Activated CD4-positive, alpha-beta T cell treated with anti-CD3 and anti-CD28 coated beads, Interleukin-2, amount 10 ng/mL, durations not matched to agents 24 days and 14 days (primary cell): ENCODE measurements at regions not wholly inside any gene's neighbourhood (a gene's known extent, or its start where the extent isn't known, plus 50 kb on each side); places are given as distances from the start of the nearest gene placed in this dataset.

Source experiments
- DNase-seq: peaks from one replicate; pipeline ENCODE4 v3.0.0; 2022
- H3K27ac Mint-ChIP-seq: one replicate; pipeline ENCODE4 v1.8.0; 2022; ENCODE audit warnings: mild to moderate bottlenecking, mixed read lengths
- H3K27me3 Mint-ChIP-seq: one replicate; pipeline ENCODE4 v1.8.0; 2022; ENCODE audit warnings: mixed read lengths
- H3K36me3 Mint-ChIP-seq: one replicate; pipeline ENCODE4 v1.8.0; 2022; ENCODE audit warnings: low read depth, mild to moderate bottlenecking, mixed read lengths
- H3K4me1 Mint-ChIP-seq: one replicate; pipeline ENCODE4 v1.8.0; 2021; ENCODE audit warnings: mixed read lengths
- H3K4me3 Mint-ChIP-seq: one replicate; pipeline ENCODE4 v1.8.0; 2022; ENCODE audit warnings: mild to moderate bottlenecking, moderate library complexity, mixed read lengths
- H3K9me3 Mint-ChIP-seq: one replicate; pipeline ENCODE4 v1.8.0; 2021; ENCODE audit warnings: mixed read lengths
- intact Hi-C: fragments of 100-400 bp; cut with micrococcal nuclease; formaldehyde crosslinking; loops from one replicate; pipeline ENCODE4 v1.15.1; 2023

- H3K9me3 Mint-ChIP-seq: peaks cover 4% of the 10 kb centered on the region
- no peak for DNase-seq
- no peaks in the 10 kb centered on the region for H3K36me3 Mint-ChIP-seq
- intact Hi-C loops: no loop called here
- no peak overlapping the region for H3K27ac Mint-ChIP-seq
- H3K27me3 Mint-ChIP-seq: no peaks in the 10 kb centered on the region
- no peak overlapping the region for H3K4me3 Mint-ChIP-seq
- no peaks in the 10 kb centered on the region for H3K4me1 Mint-ChIP-seq
Measured at GRCh38 chr2:75327334-75327733, 128.0 kb upstream of the TACR1 start.

- Mint-ChIP-seq H3K36me3 (no peaks in the 10 kb centered on the region), H3K4me3 (no peak overlapping the region), H3K27me3 (no peaks in the 10 kb centered on the region), H3K4me1 (no peaks in the 10 kb centered on the region), H3K9me3 (peaks cover 4% of the 10 kb centered on the region), H3K27ac (no peak overlapping the region)
- intact Hi-C loops: no loop called here
- no peak for DNase-seq
Measured at GRCh38 chr2:75326645-75327044, 127.3 kb upstream of the TACR1 start.

GRCh38 chr2:75325594-75325993, 126.3 kb upstream of the TACR1 start:
- H3K36me3 Mint-ChIP-seq: no peaks in the 10 kb centered on the region
- no peak for DNase-seq
- H3K4me3 Mint-ChIP-seq: no peak overlapping the region
- H3K27me3 Mint-ChIP-seq: no peaks in the 10 kb centered on the region
- no peaks in the 10 kb centered on the region for H3K4me1 Mint-ChIP-seq
- peaks cover 4% of the 10 kb centered on the region for H3K9me3 Mint-ChIP-seq
- intact Hi-C loops: no loop called here
- H3K27ac Mint-ChIP-seq: no peak overlapping the region

- H3K27ac Mint-ChIP-seq: no peak overlapping the region
- H3K9me3 Mint-ChIP-seq: peaks cover 4% of the 10 kb centered on the region
- H3K4me3 Mint-ChIP-seq: no peak overlapping the region
- no peak for DNase-seq
- intact Hi-C loops: no loop called here
- H3K36me3 Mint-ChIP-seq: no peaks in the 10 kb centered on the region
- no peaks in the 10 kb centered on the region for H3K27me3 Mint-ChIP-seq
- H3K4me1 Mint-ChIP-seq: no peaks in the 10 kb centered on the region
Measured at GRCh38 chr2:75324861-75325284, 125.6 kb upstream of the TACR1 start.

- Mint-ChIP-seq H3K4me1 (no peaks in the 10 kb centered on the region), H3K36me3 (no peaks in the 10 kb centered on the region), H3K27ac (no peak overlapping the region), H3K27me3 (no peaks in the 10 kb centered on the region), H3K4me3 (no peak overlapping the region), H3K9me3 (peaks cover 3% of the 10 kb centered on the region)
- no peak for DNase-seq
- intact Hi-C loops: no loop called here
Measured at GRCh38 chr2:75324141-75324540, 124.8 kb upstream of the TACR1 start.

- intact Hi-C loops: no loop called here
- no peak overlapping the region for H3K4me3 Mint-ChIP-seq
- H3K36me3 Mint-ChIP-seq: no peaks in the 10 kb centered on the region
- H3K9me3 Mint-ChIP-seq: no peaks in the 10 kb centered on the region
- H3K27me3 Mint-ChIP-seq: no peaks in the 10 kb centered on the region
- no peak overlapping the region for H3K27ac Mint-ChIP-seq
- H3K4me1 Mint-ChIP-seq: no peaks in the 10 kb centered on the region
- DNase-seq: no peak
Measured at GRCh38 chr2:75321599-75321922, 122.2 kb upstream of the TACR1 start.

- no peak overlapping the region for H3K4me3 Mint-ChIP-seq
- no peak for DNase-seq
- H3K36me3 Mint-ChIP-seq: no peaks in the 10 kb centered on the region
- no peaks in the 10 kb centered on the region for H3K27me3 Mint-ChIP-seq
- no peaks in the 10 kb centered on the region for H3K4me1 Mint-ChIP-seq
- H3K9me3 Mint-ChIP-seq: no peaks in the 10 kb centered on the region
- intact Hi-C loops: no loop called here
- H3K27ac Mint-ChIP-seq: no peak overlapping the region
Measured at GRCh38 chr2:75320898-75321598, 121.7 kb upstream of the TACR1 start.

GRCh38 chr2:75319951-75320350, 120.6 kb upstream of the TACR1 start:
- Mint-ChIP-seq H3K4me1 (no peaks in the 10 kb centered on the region), H3K27ac (no peak overlapping the region), H3K27me3 (no peaks in the 10 kb centered on the region), H3K36me3 (no peaks in the 10 kb centered on the region), H3K4me3 (no peak overlapping the region), H3K9me3 (no peaks in the 10 kb centered on the region)
- DNase-seq: no peak
- intact Hi-C loops: no loop called here

- no peak for DNase-seq
- intact Hi-C loops: no loop called here
Measured at GRCh38 chr2:75317802-75318201, 118.5 kb upstream of the TACR1 start.

GRCh38 chr2:75317316-75317715, 118.0 kb upstream of the TACR1 start:
- Mint-ChIP-seq H3K4me3 (no peak overlapping the region), H3K36me3 (no peaks in the 10 kb centered on the region), H3K9me3 (no peaks in the 10 kb centered on the region), H3K27ac (no peak overlapping the region), H3K27me3 (no peaks in the 10 kb centered on the region), H3K4me1 (no peaks in the 10 kb centered on the region)
- intact Hi-C loops: no loop called here
- DNase-seq: no peak

More at GRCh38 chr2:75317802-75318201, 118.5 kb upstream of the TACR1 start:
- Mint-ChIP-seq H3K27ac (no peak overlapping the region), H3K4me3 (no peak overlapping the region), H3K36me3 (no peaks in the 10 kb centered on the region), H3K9me3 (no peaks in the 10 kb centered on the region), H3K4me1 (no peaks in the 10 kb centered on the region), H3K27me3 (no peaks in the 10 kb centered on the region)

GRCh38 chr2:75315436-75315835, 116.1 kb upstream of the TACR1 start:
- H3K4me1 Mint-ChIP-seq: no peaks in the 10 kb centered on the region
- no peak overlapping the region for H3K4me3 Mint-ChIP-seq
- H3K9me3 Mint-ChIP-seq: no peaks in the 10 kb centered on the region
- H3K27me3 Mint-ChIP-seq: no peaks in the 10 kb centered on the region
- intact Hi-C loops: no loop called here
- DNase-seq: no peak
- no peaks in the 10 kb centered on the region for H3K36me3 Mint-ChIP-seq
- no peak overlapping the region for H3K27ac Mint-ChIP-seq

GRCh38 chr2:75311993-75312392, 112.7 kb upstream of the TACR1 start:
- H3K36me3 Mint-ChIP-seq: no peaks in the 10 kb centered on the region
- no peak for DNase-seq
- no peaks in the 10 kb centered on the region for H3K9me3 Mint-ChIP-seq
- H3K4me1 Mint-ChIP-seq: no peaks in the 10 kb centered on the region
- intact Hi-C loops: no loop called here
- H3K27ac Mint-ChIP-seq: no peak overlapping the region
- no peaks in the 10 kb centered on the region for H3K27me3 Mint-ChIP-seq
- no peak overlapping the region for H3K4me3 Mint-ChIP-seq

GRCh38 chr2:75311521-75311920, 112.2 kb upstream of the TACR1 start:
- H3K4me1 Mint-ChIP-seq: no peaks in the 10 kb centered on the region
- H3K4me3 Mint-ChIP-seq: no peak overlapping the region
- H3K9me3 Mint-ChIP-seq: no peaks in the 10 kb centered on the region
- no peak for DNase-seq
- no peaks in the 10 kb centered on the region for H3K36me3 Mint-ChIP-seq
- no peaks in the 10 kb centered on the region for H3K27me3 Mint-ChIP-seq
- intact Hi-C loops: no loop called here
- H3K27ac Mint-ChIP-seq: no peak overlapping the region

- DNase-seq: no peak
- Mint-ChIP-seq H3K9me3 (no peaks in the 10 kb centered on the region), H3K4me1 (no peaks in the 10 kb centered on the region), H3K36me3 (no peaks in the 10 kb centered on the region), H3K27ac (no peak overlapping the region), H3K27me3 (no peaks in the 10 kb centered on the region), H3K4me3 (no peak overlapping the region)
- intact Hi-C loops: no loop called here
Measured at GRCh38 chr2:75310876-75311275, 111.6 kb upstream of the TACR1 start.
